PC-9 (cell line): ENCODE measurements at regions not wholly inside any gene's neighbourhood (a gene's known extent, or its start where the extent isn't known, plus 50 kb on each side); places are given as distances from the start of the nearest gene placed in this dataset.

ENCODE experiments used
- EZH2 ChIP-seq: fragments of 200-600 bp; sonication (generic); IDR thresholded peaks from 2 replicates; pipeline ENCODE4 v1.8.0; 2017; ENCODE audit warnings: antibody characterized with exemption, low read depth
- TF ChIP-seq, protein P1 (sequence below): fragments of 200-600 bp; sonication (generic); conservative IDR thresholded peaks from 2 replicates; pipeline ENCODE4 v1.6.1; 2017; ENCODE audit warnings: mixed run types, antibody characterized with exemption, mild to moderate bottlenecking, moderate library complexity

DNA sequence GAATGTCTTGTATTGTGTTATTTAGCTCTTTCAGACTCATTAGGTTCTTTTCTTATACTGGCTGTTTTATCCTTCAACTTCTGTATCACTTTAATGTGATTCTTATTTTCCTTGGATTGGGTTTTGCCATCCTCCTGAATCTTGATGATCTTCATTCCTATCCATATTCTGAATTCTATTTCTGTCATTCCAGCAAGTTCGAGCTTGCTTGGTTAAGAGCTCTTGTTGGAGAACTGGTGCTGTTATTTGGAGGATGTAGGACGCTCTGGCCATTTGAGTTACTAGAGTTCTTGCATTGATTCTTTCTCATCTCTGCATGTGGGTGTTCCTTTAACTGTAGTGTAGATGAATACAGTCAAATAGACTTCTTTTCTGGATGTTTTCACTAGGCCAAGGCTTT, 142.3 kb upstream of the SLC38A2 start:
- TF ChIP-seq, protein P1, sequence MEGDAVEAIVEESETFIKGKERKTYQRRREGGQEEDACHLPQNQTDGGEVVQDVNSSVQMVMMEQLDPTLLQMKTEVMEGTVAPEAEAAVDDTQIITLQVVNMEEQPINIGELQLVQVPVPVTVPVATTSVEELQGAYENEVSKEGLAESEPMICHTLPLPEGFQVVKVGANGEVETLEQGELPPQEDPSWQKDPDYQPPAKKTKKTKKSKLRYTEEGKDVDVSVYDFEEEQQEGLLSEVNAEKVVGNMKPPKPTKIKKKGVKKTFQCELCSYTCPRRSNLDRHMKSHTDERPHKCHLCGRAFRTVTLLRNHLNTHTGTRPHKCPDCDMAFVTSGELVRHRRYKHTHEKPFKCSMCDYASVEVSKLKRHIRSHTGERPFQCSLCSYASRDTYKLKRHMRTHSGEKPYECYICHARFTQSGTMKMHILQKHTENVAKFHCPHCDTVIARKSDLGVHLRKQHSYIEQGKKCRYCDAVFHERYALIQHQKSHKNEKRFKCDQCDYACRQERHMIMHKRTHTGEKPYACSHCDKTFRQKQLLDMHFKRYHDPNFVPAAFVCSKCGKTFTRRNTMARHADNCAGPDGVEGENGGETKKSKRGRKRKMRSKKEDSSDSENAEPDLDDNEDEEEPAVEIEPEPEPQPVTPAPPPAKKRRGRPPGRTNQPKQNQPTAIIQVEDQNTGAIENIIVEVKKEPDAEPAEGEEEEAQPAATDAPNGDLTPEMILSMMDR, result no peak
- TF ChIP-seq EZH2, result no peak
